GM15510 (cell line): ENCODE measurements at regions not wholly inside any gene's neighbourhood (a gene's known extent, or its start where the extent isn't known, plus 50 kb on each side); places are given as distances from the start of the nearest gene placed in this dataset.

ENCODE experiments used
- POLR2A ChIP-seq: IDR thresholded peaks from 3 replicates; pipeline ENCODE4 v1.6.1; 2011; ENCODE audit warnings: borderline replicate concordance; ENCODE audit not compliant: insufficient read length; ENCODE audit errors: extremely low read depth

- TF ChIP-seq POLR2A = no peak
Measured at GRCh38 chr3:72158639-72159326, 373.8 kb upstream of the PROK2 start.

- no peak for TF ChIP-seq POLR2A
Measured at GRCh38 chr3:72157748-72158638, 373.0 kb upstream of the PROK2 start.

GRCh38 chr3:72155391-72156064, 370.6 kb upstream of the PROK2 start:
- TF ChIP-seq POLR2A = no peak

- no peak for TF ChIP-seq POLR2A
Measured at GRCh38 chr3:72154391-72155335, 369.7 kb upstream of the PROK2 start.

GRCh38 chr3:72153477-72154314, 368.7 kb upstream of the PROK2 start:
- TF ChIP-seq POLR2A = no peak

GRCh38 chr3:72152551-72153476, 367.9 kb upstream of the PROK2 start:
- TF ChIP-seq POLR2A = no peak

- TF ChIP-seq POLR2A = no peak
Measured at GRCh38 chr3:72151465-72152238, 366.7 kb upstream of the PROK2 start.

GRCh38 chr3:72150634-72151412, 365.9 kb upstream of the PROK2 start:
- no peak for TF ChIP-seq POLR2A

GRCh38 chr3:72149645-72150300, 364.8 kb upstream of the PROK2 start:
- TF ChIP-seq POLR2A = no peak

- TF ChIP-seq POLR2A = no peak
Measured at GRCh38 chr3:72147600-72147999, 362.7 kb upstream of the PROK2 start.
